ENCODE measurements at regions not wholly inside any gene's neighbourhood (a gene's known extent, or its start where the extent isn't known, plus 50 kb on each side); places are given as distances from the start of the nearest gene placed in this dataset.

GRCh38 chr16:72502594-72503005, 330.6 kb upstream of the PMFBP1 start:
- Histone ChIP-seq H3K4me3 (ENCODE audit: low read length) (no peak overlapping the region), H3K27me3 (ENCODE audit: insufficient read depth, low read length) (no peaks in the 10 kb centered on the region), H3K4me1 (ENCODE audit: insufficient read depth, low read length) (peaks cover 5% of the 10 kb centered on the region; the same call in 1 of the 2 replicates), H3K36me3 (ENCODE audit: insufficient read depth, low read depth, low read length) (no peaks in the 10 kb centered on the region), H3K9ac (ENCODE audit: low read depth, low read length) (0 out of 2 replicates have a peak overlapping the region, but pooled peaks have one; percentile 24), H3K27ac (ENCODE audit: low read length) (no peak overlapping the region), H3K9me3 (ENCODE audit: insufficient read depth, low read depth, low read length) (no peaks in the 10 kb centered on the region)

- Histone ChIP-seq H3K27ac (ENCODE audit: low read length) (no peak overlapping the region), H3K4me1 (ENCODE audit: insufficient read depth, low read length) (peaks cover 5% of the 10 kb centered on the region; the same call in 1 of the 2 replicates), H3K36me3 (ENCODE audit: insufficient read depth, low read depth, low read length) (no peaks in the 10 kb centered on the region), H3K4me3 (ENCODE audit: low read length) (no peak overlapping the region), H3K9me3 (ENCODE audit: insufficient read depth, low read depth, low read length) (no peaks in the 10 kb centered on the region), H3K9ac (ENCODE audit: low read depth, low read length) (0 out of 2 replicates have a peak overlapping the region, but pooled peaks have one; percentile 24), H3K27me3 (ENCODE audit: insufficient read depth, low read length) (no peaks in the 10 kb centered on the region)
Observed at GRCh38 chr16:72501739-72502593, 330.0 kb upstream of the PMFBP1 start.

- H3K27ac ChIP-seq (ENCODE audit: low read length) = no peak overlapping the region
- peaks cover 5% of the 10 kb centered on the region; the same call in 1 of the 2 replicates for H3K4me1 ChIP-seq (ENCODE audit: insufficient read depth, low read length)
- H3K9me3 ChIP-seq (ENCODE audit: insufficient read depth, low read depth, low read length) = no peaks in the 10 kb centered on the region
- H3K36me3 ChIP-seq (ENCODE audit: insufficient read depth, low read depth, low read length) = no peaks in the 10 kb centered on the region
- no peak overlapping the region for H3K4me3 ChIP-seq (ENCODE audit: low read length)
- H3K27me3 ChIP-seq (ENCODE audit: insufficient read depth, low read length) = no peaks in the 10 kb centered on the region
- no peak overlapping the region for H3K9ac ChIP-seq (ENCODE audit: low read depth, low read length)
Observed at GRCh38 chr16:72500545-72500944, 328.6 kb upstream of the PMFBP1 start.

GRCh38 chr16:72493716-72494415, 321.9 kb upstream of the PMFBP1 start:
- no peak overlapping the region for H3K27ac ChIP-seq (ENCODE audit: low read length)

GRCh38 chr16:72487283-72487682, 315.3 kb upstream of the PMFBP1 start:
- no peak overlapping the region for H3K27ac ChIP-seq (ENCODE audit: low read length)
- H3K9ac ChIP-seq (ENCODE audit: low read depth, low read length) = no peak overlapping the region

More at GRCh38 chr16:72493716-72494415, 321.9 kb upstream of the PMFBP1 start:
- Histone ChIP-seq H3K9me3 (ENCODE audit: insufficient read depth, low read depth, low read length) (no peaks in the 10 kb centered on the region), H3K4me3 (ENCODE audit: low read length) (no peak overlapping the region), H3K36me3 (ENCODE audit: insufficient read depth, low read depth, low read length) (no peaks in the 10 kb centered on the region), H3K9ac (ENCODE audit: low read depth, low read length) (no peak overlapping the region), H3K27me3 (ENCODE audit: insufficient read depth, low read length) (no peaks in the 10 kb centered on the region), H3K4me1 (ENCODE audit: insufficient read depth, low read length) (no peaks in the 10 kb centered on the region)

GRCh38 chr16:72482695-72483094, 310.7 kb upstream of the PMFBP1 start:
- no peak overlapping the region for H3K4me3 ChIP-seq (ENCODE audit: low read length)
- no peaks in the 10 kb centered on the region for H3K36me3 ChIP-seq (ENCODE audit: insufficient read depth, low read depth, low read length)
- no peak overlapping the region for H3K27ac ChIP-seq (ENCODE audit: low read length)
- no peak overlapping the region for H3K9ac ChIP-seq (ENCODE audit: low read depth, low read length)
- H3K27me3 ChIP-seq (ENCODE audit: insufficient read depth, low read length) = no peaks in the 10 kb centered on the region
- no peaks in the 10 kb centered on the region for H3K4me1 ChIP-seq (ENCODE audit: insufficient read depth, low read length)
- H3K9me3 ChIP-seq (ENCODE audit: insufficient read depth, low read depth, low read length) = no peaks in the 10 kb centered on the region

More at GRCh38 chr16:72487283-72487682, 315.3 kb upstream of the PMFBP1 start:
- H3K36me3 ChIP-seq (ENCODE audit: insufficient read depth, low read depth, low read length) = no peaks in the 10 kb centered on the region
- no peaks in the 10 kb centered on the region for H3K27me3 ChIP-seq (ENCODE audit: insufficient read depth, low read length)
- H3K4me1 ChIP-seq (ENCODE audit: insufficient read depth, low read length) = no peaks in the 10 kb centered on the region
- H3K4me3 ChIP-seq (ENCODE audit: low read length) = no peak overlapping the region
- no peaks in the 10 kb centered on the region for H3K9me3 ChIP-seq (ENCODE audit: insufficient read depth, low read depth, low read length)

- no peaks in the 10 kb centered on the region for H3K27me3 ChIP-seq (ENCODE audit: insufficient read depth, low read length)
- H3K9ac ChIP-seq (ENCODE audit: low read depth, low read length) = no peak overlapping the region
- H3K9me3 ChIP-seq (ENCODE audit: insufficient read depth, low read depth, low read length) = no peaks in the 10 kb centered on the region
- no peak overlapping the region for H3K27ac ChIP-seq (ENCODE audit: low read length)
- H3K4me1 ChIP-seq (ENCODE audit: insufficient read depth, low read length) = no peaks in the 10 kb centered on the region
- H3K4me3 ChIP-seq (ENCODE audit: low read length) = no peak overlapping the region
- H3K36me3 ChIP-seq (ENCODE audit: insufficient read depth, low read depth, low read length) = no peaks in the 10 kb centered on the region
Observed at GRCh38 chr16:72481419-72481818, 309.5 kb upstream of the PMFBP1 start.

GRCh38 chr16:72480911-72481310, 309.0 kb upstream of the PMFBP1 start:
- H3K36me3 ChIP-seq (ENCODE audit: insufficient read depth, low read depth, low read length) = no peaks in the 10 kb centered on the region
- H3K9ac ChIP-seq (ENCODE audit: low read depth, low read length) = no peak overlapping the region
- H3K4me1 ChIP-seq (ENCODE audit: insufficient read depth, low read length) = no peaks in the 10 kb centered on the region
- H3K27me3 ChIP-seq (ENCODE audit: insufficient read depth, low read length) = no peaks in the 10 kb centered on the region
- no peaks in the 10 kb centered on the region for H3K9me3 ChIP-seq (ENCODE audit: insufficient read depth, low read depth, low read length)
- H3K4me3 ChIP-seq (ENCODE audit: low read length) = no peak overlapping the region
- no peak overlapping the region for H3K27ac ChIP-seq (ENCODE audit: low read length)

- H3K27ac ChIP-seq (ENCODE audit: low read length) = no peak overlapping the region
- no peaks in the 10 kb centered on the region for H3K27me3 ChIP-seq (ENCODE audit: insufficient read depth, low read length)
- H3K36me3 ChIP-seq (ENCODE audit: insufficient read depth, low read depth, low read length) = no peaks in the 10 kb centered on the region
- H3K9me3 ChIP-seq (ENCODE audit: insufficient read depth, low read depth, low read length) = no peaks in the 10 kb centered on the region
- H3K4me3 ChIP-seq (ENCODE audit: low read length) = no peak overlapping the region
- no peaks in the 10 kb centered on the region for H3K4me1 ChIP-seq (ENCODE audit: insufficient read depth, low read length)
- H3K9ac ChIP-seq (ENCODE audit: low read depth, low read length) = no peak overlapping the region
Observed at GRCh38 chr16:72475688-72476087, 303.7 kb upstream of the PMFBP1 start.

- no peak overlapping the region for H3K27ac ChIP-seq (ENCODE audit: low read length)
- no peaks in the 10 kb centered on the region for H3K9me3 ChIP-seq (ENCODE audit: insufficient read depth, low read depth, low read length)
- no peaks in the 10 kb centered on the region for H3K27me3 ChIP-seq (ENCODE audit: insufficient read depth, low read length)
- H3K4me1 ChIP-seq (ENCODE audit: insufficient read depth, low read length) = no peaks in the 10 kb centered on the region
- no peak overlapping the region for H3K9ac ChIP-seq (ENCODE audit: low read depth, low read length)
- H3K4me3 ChIP-seq (ENCODE audit: low read length) = no peak overlapping the region
- H3K36me3 ChIP-seq (ENCODE audit: insufficient read depth, low read depth, low read length) = no peaks in the 10 kb centered on the region
Observed at GRCh38 chr16:72474501-72475123, 302.7 kb upstream of the PMFBP1 start.

GRCh38 chr16:72473631-72474030, 301.7 kb upstream of the PMFBP1 start:
- Histone ChIP-seq H3K4me1 (ENCODE audit: insufficient read depth, low read length) (no peaks in the 10 kb centered on the region), H3K27ac (ENCODE audit: low read length) (no peak overlapping the region), H3K9me3 (ENCODE audit: insufficient read depth, low read depth, low read length) (no peaks in the 10 kb centered on the region), H3K36me3 (ENCODE audit: insufficient read depth, low read depth, low read length) (no peaks in the 10 kb centered on the region), H3K4me3 (ENCODE audit: low read length) (no peak overlapping the region), H3K27me3 (ENCODE audit: insufficient read depth, low read length) (no peaks in the 10 kb centered on the region), H3K9ac (ENCODE audit: low read depth, low read length) (no peak overlapping the region)

Measured in iPS-20b (cell line).